Smooth muscle cell (in vitro differentiated cells): ENCODE measurements at regions not wholly inside any gene's neighbourhood (a gene's known extent, or its start where the extent isn't known, plus 50 kb on each side); places are given as distances from the start of the nearest gene placed in this dataset.

Source experiments
- DNase-seq: peaks from one replicate; lab custom pipeline; 2025; ENCODE audit not compliant: unreplicated experiment; lab: John Stamatoyannopoulos, UW
- H2AFZ ChIP-seq: fragments of 200-600 bp; sonication (generic); 2 replicates; pipeline ENCODE4 v1.6.0; 2016; ENCODE audit warnings: antibody characterized with exemption, low read depth, mild to moderate bottlenecking
- H3F3A ChIP-seq: fragments of 200-600 bp; sonication (generic); 2 replicates; pipeline ENCODE4 v1.6.0; 2017; ENCODE audit warnings: antibody characterized with exemption, low read depth
- H3K27ac ChIP-seq: fragments of 200-600 bp; sonication (generic); 2 replicates; pipeline ENCODE4 v1.5.1; 2016; ENCODE audit warnings: low read depth, mild to moderate bottlenecking
- H3K27me3 ChIP-seq: fragments of 200-600 bp; sonication (generic); 2 replicates; pipeline ENCODE4 v1.6.1; 2016; ENCODE audit warnings: low read depth, mild to moderate bottlenecking
- H3K36me3 ChIP-seq: fragments of 200-600 bp; sonication (generic); 2 replicates; pipeline ENCODE4 v1.5.1; 2016; ENCODE audit warnings: low read depth
- H3K4me1 ChIP-seq: fragments of 200-600 bp; sonication (generic); 2 replicates; pipeline ENCODE4 v1.5.1; 2016; ENCODE audit warnings: low read depth
- H3K4me2 ChIP-seq: fragments of 200-600 bp; sonication (generic); 2 replicates; pipeline ENCODE4 v1.6.0; 2016; ENCODE audit warnings: mild to moderate bottlenecking
- H3K4me3 ChIP-seq: fragments of 200-600 bp; sonication (generic); 2 replicates; pipeline ENCODE4 v1.5.1; 2016; ENCODE audit warnings: mild to moderate bottlenecking
- H3K79me2 ChIP-seq: fragments of 200-600 bp; sonication (generic); 2 replicates; pipeline ENCODE4 v1.6.0; 2016; ENCODE audit warnings: low read depth, mild to moderate bottlenecking
- H3K9ac ChIP-seq: fragments of 200-600 bp; sonication (generic); 2 replicates; pipeline ENCODE4 v1.6.0; 2016; ENCODE audit warnings: low read depth
- H3K9me3 ChIP-seq: fragments of 200-600 bp; sonication (generic); replicated peaks from 2 replicates; pipeline ENCODE4 v1.5.1; 2016; ENCODE audit warnings: low read depth
- H4K20me1 ChIP-seq: fragments of 200-600 bp; sonication (generic); 2 replicates; pipeline ENCODE4 v1.6.0; 2016; ENCODE audit warnings: low read depth
- WGBS: methylation state at CpG from one replicate; pipeline ENCODE4 v1.1.7; 2016; ENCODE audit warnings: low lambda C conversion rate; 5-methylcytosine and 5-hydroxymethylcytosine counted together
- TF ChIP-seq, protein P1 (sequence below): fragments of 200-600 bp; sonication (generic); IDR thresholded peaks from 2 replicates; pipeline ENCODE4 v1.5.1; 2017; ENCODE audit warnings: borderline replicate concordance, mild to moderate bottlenecking, antibody characterized with exemption; ENCODE audit not compliant: insufficient read depth, poor library complexity, severe bottlenecking

DNA sequence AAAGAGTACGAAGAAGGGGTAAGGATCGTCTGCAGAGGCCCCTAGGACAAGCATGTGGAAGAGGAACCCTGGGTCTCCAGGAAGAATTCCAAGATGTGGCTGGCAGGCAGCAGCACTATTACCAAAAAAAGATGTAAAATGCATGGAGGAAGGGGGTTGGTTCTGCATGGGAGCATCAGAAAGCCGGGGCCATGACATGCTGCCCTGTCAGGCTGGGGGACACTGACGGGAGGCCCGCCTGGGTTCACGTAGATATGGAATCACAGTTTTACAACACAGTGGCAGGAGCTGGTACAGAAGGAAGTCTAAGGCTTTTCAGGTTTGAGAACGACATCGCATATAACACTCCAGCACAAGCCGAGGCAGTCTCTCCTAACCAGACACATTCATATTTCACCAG, 150.0 kb upstream of the GSC start:
- H3K9ac ChIP-seq: no peak overlapping the region

DNA sequence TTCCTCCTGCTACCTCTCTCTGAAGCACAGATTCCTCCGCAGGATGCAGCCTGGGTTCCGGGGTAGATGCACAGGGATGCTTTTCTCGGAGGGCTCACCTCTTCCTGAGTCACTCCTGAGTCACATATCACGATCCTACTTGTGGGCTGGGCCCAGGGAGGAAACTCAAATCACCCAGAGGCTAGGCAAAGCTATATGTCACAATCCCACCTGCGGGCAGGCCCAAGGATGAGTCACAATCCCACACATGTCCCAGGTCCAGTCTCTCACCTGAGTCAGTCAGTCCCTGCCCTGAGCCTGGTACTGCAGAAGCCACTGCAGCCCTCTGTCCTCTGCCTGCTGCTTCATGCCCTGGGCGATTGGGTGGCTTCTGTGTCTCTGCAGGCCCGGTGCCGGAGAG, 149.0 kb upstream of the GSC start:
- no peaks in the 10 kb centered on the region for H3K36me3 ChIP-seq
- H3K27me3 ChIP-seq: no peaks in the 10 kb centered on the region
- H3F3A ChIP-seq: no peaks in the 10 kb centered on the region
- TF ChIP-seq, protein P1, sequence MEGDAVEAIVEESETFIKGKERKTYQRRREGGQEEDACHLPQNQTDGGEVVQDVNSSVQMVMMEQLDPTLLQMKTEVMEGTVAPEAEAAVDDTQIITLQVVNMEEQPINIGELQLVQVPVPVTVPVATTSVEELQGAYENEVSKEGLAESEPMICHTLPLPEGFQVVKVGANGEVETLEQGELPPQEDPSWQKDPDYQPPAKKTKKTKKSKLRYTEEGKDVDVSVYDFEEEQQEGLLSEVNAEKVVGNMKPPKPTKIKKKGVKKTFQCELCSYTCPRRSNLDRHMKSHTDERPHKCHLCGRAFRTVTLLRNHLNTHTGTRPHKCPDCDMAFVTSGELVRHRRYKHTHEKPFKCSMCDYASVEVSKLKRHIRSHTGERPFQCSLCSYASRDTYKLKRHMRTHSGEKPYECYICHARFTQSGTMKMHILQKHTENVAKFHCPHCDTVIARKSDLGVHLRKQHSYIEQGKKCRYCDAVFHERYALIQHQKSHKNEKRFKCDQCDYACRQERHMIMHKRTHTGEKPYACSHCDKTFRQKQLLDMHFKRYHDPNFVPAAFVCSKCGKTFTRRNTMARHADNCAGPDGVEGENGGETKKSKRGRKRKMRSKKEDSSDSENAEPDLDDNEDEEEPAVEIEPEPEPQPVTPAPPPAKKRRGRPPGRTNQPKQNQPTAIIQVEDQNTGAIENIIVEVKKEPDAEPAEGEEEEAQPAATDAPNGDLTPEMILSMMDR: no peak
- no peak for DNase-seq
- no peak overlapping the region for H3K27ac ChIP-seq
- no peak overlapping the region for H3K9ac ChIP-seq
- no peaks in the 10 kb centered on the region for H3K4me1 ChIP-seq
- H3K79me2 ChIP-seq: no peaks in the 10 kb centered on the region
- no peaks in the 10 kb centered on the region for H4K20me1 ChIP-seq
- WGBS: 77% methylated on average over 8 of the region's 8 CpGs
- H3K4me2 ChIP-seq: no peak overlapping the region
- no peak overlapping the region for H2AFZ ChIP-seq
- H3K9me3 ChIP-seq: no peaks in the 10 kb centered on the region
- no peak overlapping the region for H3K4me3 ChIP-seq

More for the DNA sequence above, 150.0 kb upstream of the GSC start:
- Histone ChIP-seq H4K20me1 (no peaks in the 10 kb centered on the region), H3K36me3 (no peaks in the 10 kb centered on the region), H3K4me1 (no peaks in the 10 kb centered on the region), H3K79me2 (no peaks in the 10 kb centered on the region), H3K4me2 (no peak overlapping the region), H3F3A (no peaks in the 10 kb centered on the region), H3K4me3 (no peak overlapping the region), H3K9me3 (no peaks in the 10 kb centered on the region), H3K27ac (no peak overlapping the region), H3K27me3 (no peaks in the 10 kb centered on the region), H2AFZ (no peak overlapping the region)
- TF ChIP-seq, protein P1: no peak
- DNase-seq: no peak
- WGBS: 93% methylated on average over 9 of the region's 9 CpGs

DNA sequence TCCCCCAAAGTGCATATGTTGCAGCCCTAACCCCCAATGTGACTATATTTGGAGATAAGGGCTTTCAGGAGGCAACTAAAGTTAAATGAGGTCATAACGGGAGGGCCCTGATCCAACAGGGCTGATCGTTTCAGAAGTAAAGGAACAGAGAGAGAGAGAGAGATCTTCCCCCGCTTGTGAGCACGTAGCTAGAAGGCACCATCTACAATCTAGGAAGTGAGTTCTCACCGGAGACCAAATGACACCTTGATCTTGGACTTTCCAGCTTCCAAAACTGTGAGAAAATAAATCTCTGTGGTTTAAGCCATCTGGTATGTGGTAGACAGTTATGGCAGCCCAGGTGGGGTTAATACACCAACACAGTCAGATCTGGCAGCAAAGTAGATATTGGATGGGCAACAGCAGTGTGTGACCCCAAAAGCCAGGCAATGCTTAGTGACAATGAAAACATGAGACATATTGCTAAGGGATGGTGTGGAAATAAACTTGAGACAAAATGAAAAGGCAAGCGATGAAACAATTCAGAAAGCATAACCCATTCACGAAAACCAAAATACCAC, 147.2 kb upstream of the GSC start:
- H3K27ac ChIP-seq: no peak overlapping the region
- TF ChIP-seq, protein P1: no peak
- no peaks in the 10 kb centered on the region for H3K4me1 ChIP-seq
- H2AFZ ChIP-seq: no peak overlapping the region
- no peaks in the 10 kb centered on the region for H3K36me3 ChIP-seq
- no peak overlapping the region for H3K9ac ChIP-seq
- H3K27me3 ChIP-seq: no peaks in the 10 kb centered on the region
- H3K4me3 ChIP-seq: no peak overlapping the region
- H4K20me1 ChIP-seq: no peaks in the 10 kb centered on the region
- H3F3A ChIP-seq: no peaks in the 10 kb centered on the region
- 95% methylated on average over 7 of the region's 7 CpGs for WGBS
- H3K4me2 ChIP-seq: no peak overlapping the region
- no peaks in the 10 kb centered on the region for H3K9me3 ChIP-seq
- DNase-seq: no peak
- H3K79me2 ChIP-seq: no peaks in the 10 kb centered on the region

DNA sequence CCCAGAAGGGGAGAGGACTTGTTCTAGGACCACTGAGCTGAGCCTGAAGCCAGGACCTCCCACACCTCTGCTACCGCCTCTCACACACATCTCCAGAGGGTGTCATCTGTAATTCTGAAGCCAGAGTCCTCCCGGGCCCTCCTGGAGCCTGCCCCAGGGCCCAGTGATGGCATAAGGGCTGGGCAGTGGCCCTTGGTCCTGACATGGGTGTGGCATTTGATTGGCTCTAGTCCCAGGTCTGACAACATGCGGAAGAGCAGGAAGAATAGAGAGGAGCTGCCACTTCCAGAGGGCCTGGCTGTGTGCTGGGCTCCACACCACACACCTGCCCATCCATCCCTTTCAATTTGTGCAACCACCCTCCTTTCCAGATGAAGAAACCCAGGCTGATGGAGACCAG, 144.3 kb upstream of the GSC start:
- no peak overlapping the region for H3K4me2 ChIP-seq
- DNase-seq: no peak
- H3K9me3 ChIP-seq: no peaks in the 10 kb centered on the region
- H3K36me3 ChIP-seq: no peaks in the 10 kb centered on the region
- TF ChIP-seq, protein P1: no peak
- H2AFZ ChIP-seq: no peak overlapping the region
- no peaks in the 10 kb centered on the region for H3K27me3 ChIP-seq
- H3K27ac ChIP-seq: no peak overlapping the region
- no peak overlapping the region for H3K9ac ChIP-seq
- H4K20me1 ChIP-seq: no peaks in the 10 kb centered on the region
- H3K4me1 ChIP-seq: no peaks in the 10 kb centered on the region
- no peaks in the 10 kb centered on the region for H3F3A ChIP-seq
- WGBS: 93% methylated on average over 3 of the region's 3 CpGs
- H3K79me2 ChIP-seq: no peaks in the 10 kb centered on the region
- no peak overlapping the region for H3K4me3 ChIP-seq
